NCI-H2107 treated with DMSO at 0.1 percent for 48 hours (cell line): ENCODE measurements at regions not wholly inside any gene's neighbourhood (a gene's known extent, or its start where the extent isn't known, plus 50 kb on each side); places are given as distances from the start of the nearest gene placed in this dataset.

Experiments used
- DNase-seq: peaks from one replicate; lab custom pipeline; 2025; ENCODE audit not compliant: unreplicated experiment; lab: John Stamatoyannopoulos, UW

DNA sequence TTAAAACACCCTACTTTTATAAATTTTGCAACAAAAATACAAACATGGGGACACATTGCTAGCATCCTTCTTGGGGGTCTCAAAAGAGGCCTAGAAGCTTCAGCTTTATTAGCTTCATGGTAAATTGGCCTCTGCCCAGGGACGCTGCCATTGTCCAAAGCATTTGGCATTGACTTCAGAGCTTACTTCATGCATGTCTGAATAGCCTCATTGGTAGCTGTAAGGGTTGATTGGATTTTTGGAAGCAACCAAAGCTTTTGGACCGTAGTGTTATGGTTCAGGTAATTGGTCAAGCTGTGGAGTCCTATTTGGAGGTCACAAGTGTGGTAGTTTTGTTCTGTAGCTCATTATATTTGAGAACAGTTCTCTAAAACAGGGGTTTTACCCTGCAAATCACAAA lies 411.7 kb upstream of the SLC24A2 start:
- no peak for DNase-seq

DNA sequence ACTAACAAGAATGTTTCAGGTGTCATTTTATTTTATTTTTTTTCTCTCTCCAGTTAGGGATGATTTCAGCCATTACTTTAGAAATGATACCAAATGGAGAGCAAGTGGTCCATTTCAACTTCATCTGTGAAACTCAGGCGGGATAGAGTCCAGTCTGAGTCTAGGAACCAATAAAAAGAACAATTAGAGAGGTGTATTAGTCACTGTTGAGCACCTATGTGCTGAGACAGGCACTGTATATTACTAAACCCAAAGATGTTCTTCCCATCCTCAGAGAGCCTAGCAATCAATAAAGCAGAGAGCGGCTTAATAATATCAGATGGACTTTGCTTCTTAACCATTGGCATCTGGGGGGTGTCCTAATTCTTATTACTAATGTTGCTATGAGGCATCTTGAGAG lies 410.3 kb upstream of the SLC24A2 start:
- DNase-seq, result no peak

- no peak for DNase-seq
Measured at GRCh38 chr9:20197976-20198685, 409.3 kb upstream of the SLC24A2 start.

DNA sequence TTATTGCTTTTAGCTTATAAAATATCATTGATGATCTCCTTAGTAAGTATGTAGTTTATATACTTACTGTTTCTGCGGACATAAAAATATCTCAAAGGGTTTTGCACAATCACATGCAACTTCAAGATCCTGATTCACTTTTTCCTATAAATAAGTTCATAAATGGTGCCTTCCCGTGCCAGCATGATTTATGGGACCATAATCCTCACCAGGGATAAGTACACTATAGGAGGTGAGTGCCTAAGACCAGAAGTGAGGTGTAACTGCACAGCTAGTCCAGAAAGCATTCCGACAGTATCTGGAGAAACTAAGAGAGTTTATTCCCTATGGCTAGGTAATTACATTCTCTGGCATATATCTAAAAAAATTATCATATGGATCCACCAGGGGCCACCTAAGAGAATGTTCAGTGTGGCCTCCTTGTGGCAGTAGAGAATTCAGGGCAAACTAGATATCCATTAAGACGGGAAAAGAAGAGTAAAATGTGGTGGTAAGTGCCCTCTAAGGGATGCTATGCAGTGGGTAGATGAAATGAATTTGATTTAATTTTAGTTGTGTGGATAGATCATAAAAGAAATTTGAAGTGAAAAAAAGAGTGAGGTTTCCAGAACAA lies 402.5 kb upstream of the SLC24A2 start:
- DNase-seq, result no peak

GRCh38 chr9:20189871-20190270 lies 401.0 kb upstream of the SLC24A2 start:
- DNase-seq, result no peak

GRCh38 chr9:20188616-20189369 lies 400.0 kb upstream of the SLC24A2 start:
- no peak for DNase-seq

- DNase-seq, result no peak
Measured at GRCh38 chr9:20187318-20187717, 398.5 kb upstream of the SLC24A2 start.

DNA sequence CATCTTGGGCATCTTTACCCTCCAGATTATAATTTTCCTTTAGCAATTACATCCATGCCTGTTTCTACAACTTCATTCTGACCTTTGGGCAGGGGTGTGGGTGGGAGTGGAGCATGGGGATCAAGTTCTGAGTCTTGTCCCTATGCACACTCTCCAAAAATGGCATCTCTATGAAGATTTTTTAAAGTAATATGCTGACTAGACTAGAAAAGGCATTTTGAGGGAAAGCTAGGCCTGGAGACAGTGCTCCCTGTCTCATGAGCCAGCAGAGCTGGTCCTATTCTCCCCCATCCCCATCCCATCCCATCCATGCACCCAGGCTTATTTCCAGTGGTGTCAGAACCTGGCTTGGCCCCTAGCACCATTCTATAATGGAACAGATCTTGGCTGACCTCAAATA lies 398.0 kb upstream of the SLC24A2 start:
- no peak for DNase-seq

DNA sequence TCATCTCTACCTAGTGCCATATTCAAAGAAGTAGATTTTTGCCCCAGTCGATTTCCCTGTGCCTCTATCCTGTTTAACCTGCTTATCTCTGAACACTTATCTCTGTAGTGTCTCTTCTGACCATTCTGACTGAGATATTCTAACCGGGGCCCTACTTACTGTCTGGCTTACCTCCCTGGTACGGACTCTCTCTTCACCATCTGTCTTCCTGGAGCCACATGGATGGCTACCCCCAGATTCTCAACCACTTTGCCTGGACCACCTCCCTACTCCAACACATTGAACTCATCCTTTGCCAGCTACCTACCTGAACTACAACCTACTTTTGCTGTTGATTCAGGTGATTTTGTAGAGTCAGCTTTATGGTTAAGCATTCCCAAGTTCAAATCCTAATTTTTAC lies 397.4 kb upstream of the SLC24A2 start:
- DNase-seq, result no peak

DNA sequence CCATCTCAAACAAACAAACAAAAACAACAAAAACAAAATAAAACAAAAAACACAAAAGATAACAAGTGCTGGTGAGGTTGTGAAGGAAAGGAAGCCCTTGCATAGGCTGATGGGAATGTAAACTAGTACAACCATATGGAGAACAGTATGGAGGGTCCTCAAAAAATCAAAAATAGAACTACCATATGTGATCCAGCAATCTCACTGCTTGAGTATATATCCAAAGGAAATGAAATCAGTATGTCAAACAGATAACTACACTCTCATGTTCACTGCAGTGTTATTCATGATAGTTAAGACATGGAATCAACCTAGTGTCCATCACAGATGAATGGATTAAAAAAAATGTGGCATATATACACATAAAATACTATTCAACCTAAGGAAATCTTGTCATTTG lies 395.7 kb upstream of the SLC24A2 start:
- no peak for DNase-seq

DNA sequence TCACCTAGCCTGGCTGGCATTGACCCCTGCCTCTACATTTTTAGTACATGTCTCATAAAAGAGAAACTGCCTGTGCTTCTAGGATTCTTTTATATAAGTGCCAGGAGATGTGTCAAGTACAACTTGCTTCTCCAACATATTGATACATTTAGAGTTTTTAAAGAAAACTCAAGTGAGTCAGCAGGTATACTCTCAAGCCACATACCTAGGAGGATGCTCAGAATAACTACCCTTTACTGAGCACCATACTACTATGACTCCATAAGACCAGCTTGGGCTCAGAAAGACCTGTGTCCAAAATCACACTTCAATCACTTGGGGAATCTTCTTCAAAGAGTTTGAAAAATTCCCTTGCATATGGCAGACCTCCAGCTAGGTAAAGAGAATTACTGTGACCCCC lies 389.8 kb upstream of the SLC24A2 start:
- no peak for DNase-seq

DNA sequence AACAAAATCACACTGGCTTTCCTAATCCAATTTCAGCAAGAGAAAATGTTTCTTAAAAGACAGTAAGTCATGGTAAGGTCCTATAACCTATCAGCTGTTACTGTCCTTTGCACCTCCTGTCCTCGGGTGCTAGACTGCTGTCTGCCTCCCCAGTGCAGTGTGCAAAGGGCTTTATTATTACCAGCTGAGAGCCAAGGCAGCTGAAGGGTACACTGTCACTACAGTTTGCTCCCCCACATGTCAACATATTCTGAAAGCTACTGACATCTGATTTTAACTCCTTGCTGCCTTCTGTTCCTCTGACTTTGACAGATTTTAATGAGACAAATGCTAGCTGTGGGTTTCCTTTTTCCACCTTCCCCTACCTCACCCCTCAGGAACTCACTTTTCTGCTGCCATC lies 389.4 kb upstream of the SLC24A2 start:
- DNase-seq, result no peak

- no peak for DNase-seq
Measured at GRCh38 chr9:20170122-20170521, 381.3 kb upstream of the SLC24A2 start.

GRCh38 chr9:20152151-20152725 lies 363.4 kb upstream of the SLC24A2 start:
- DNase-seq, result no peak

DNA sequence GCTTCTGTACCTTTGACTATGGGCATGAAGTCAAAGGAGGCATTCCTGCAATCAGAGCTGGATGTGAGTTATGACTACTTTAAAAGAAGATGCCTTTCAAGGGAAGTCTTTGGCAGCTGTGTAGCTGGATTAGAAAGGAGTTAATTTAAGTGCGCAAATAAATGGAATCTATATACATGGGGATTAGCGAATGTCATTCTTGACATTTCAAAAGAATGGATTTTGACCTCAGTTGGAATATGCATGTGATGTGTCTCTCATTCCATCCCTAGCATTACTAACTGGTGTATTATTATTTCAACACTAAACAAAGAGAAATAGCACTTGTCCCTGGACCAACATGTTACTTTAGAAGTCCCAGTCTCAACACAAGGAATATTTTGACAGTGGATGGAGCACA lies 359.6 kb upstream of the SLC24A2 start:
- no peak for DNase-seq

GRCh38 chr9:20144197-20144596 lies 355.4 kb upstream of the SLC24A2 start:
- no peak for DNase-seq

GRCh38 chr9:20139763-20140290 lies 351.0 kb upstream of the SLC24A2 start:
- DNase-seq, result no peak

DNA sequence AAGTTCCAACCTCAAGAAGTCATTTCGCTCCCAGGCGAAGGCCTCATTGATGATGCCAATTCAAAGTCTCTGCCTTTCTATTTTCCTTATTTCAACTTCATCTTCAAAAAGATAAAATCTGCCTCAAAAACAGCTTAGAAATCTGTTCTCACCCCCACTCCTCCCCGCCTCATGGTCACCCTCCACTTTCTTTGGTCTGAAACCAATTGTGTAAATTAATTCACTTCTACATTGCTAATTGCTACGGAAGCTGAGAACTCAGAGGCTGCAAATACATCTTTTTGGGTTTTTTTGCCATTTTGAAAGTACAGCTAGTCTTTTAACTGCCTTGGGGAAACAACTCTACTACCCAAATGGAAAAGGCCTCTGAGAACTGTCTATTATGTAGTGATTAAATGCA lies 350.0 kb upstream of the SLC24A2 start:
- no peak for DNase-seq

DNA sequence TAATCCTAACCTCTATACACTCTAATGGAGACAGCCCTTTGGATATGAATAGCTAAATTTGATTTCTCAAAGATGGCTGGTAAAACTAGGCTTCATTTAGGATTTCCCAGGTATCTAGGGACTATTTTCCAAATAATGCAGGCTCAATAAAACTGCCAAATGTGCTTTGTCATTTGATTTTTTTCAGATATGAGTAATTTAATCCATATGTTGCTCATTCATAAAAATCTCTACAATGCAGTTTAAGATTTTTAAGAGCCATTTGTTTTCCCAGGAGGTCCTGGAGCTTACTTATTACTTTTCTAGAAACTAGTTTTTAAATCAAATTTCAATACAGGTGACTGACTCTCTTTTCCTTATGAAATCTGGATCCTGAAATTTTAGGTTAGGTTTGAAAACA lies 349.3 kb upstream of the SLC24A2 start:
- DNase-seq, result no peak

DNA sequence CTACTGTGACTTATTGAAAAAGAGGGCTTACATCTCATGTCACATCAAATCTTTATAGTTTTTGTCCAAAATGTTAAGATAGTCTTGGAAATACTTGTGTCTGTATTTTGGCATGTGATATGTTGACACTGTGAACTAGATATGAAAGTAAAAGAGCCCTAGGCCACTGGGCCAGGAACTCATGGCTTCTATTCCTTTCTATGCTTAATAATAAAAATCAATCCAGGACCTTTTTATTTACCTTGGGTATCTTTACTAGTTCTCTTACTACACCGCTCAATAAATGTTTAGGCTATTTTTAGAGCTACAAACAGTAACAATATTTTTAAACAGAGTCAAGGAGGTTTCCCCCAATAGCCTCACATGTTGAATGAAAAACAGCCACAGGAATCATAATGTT lies 348.6 kb upstream of the SLC24A2 start:
- no peak for DNase-seq

DNA sequence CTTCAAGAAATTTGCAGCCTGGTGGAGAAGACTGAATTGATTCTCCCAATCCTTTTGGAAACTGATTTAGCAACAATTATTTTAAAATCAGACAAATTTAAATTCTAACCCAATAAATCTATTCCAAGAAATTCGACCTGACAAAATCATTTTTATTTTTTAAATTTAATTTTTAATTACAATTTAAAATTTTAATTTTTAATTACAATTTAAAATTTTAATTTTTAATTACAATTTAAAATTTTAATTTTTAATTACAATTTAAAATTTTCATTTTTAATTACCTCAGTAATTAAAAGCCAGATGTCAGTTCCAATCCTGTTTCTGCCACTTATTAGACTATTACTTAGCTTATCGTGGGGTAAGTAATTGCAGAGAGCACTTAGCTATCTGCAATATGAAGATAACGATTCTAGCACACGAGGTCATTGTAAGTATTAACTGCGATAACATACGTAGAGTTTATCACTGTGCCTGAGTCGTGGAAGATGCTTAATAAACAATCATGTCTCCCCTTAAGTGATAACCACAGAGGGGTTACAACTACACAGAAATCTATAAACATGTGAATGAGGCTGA lies 346.4 kb upstream of the SLC24A2 start:
- DNase-seq, result no peak
